ENCODE measurements at regions not wholly inside any gene's neighbourhood (a gene's known extent, or its start where the extent isn't known, plus 50 kb on each side); places are given as distances from the start of the nearest gene placed in this dataset.
"Not testable (repeated sequence)": the region's sequence is repeated elsewhere in the genome, so short reads cannot be mapped to it uniquely, and the experiment has no call there.

DNA sequence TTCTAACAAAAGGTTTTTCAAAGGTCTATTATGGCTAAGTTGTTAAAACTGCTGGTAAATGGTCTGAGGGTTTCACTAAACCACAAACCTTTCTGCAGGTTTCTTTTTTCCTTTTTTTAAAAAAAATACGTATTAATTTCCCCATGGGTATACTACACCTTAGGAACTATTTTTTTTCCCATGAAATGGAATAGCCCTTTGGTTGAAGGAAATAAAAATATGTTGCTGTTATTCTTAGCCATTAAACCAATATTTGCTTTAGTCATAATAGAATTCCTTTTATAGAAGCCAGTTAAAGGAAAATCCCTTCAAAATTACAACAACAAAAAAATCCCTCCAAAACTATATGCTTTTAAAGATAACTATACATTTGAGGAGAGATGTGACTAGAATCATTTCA, 1303.3 kb downstream of the ROBO2 start:
- H3K9ac ChIP-seq (ENCODE audit: low read depth, low read length), result no peak overlapping the region
- H3K4me3 ChIP-seq (ENCODE audit: low read length), result no peak overlapping the region
- no peaks in the 10 kb centered on the region for H3K9me3 ChIP-seq (ENCODE audit: insufficient read depth, low read depth, low read length)
- no peaks in the 10 kb centered on the region for H3K36me3 ChIP-seq (ENCODE audit: insufficient read depth, low read depth, low read length)
- H3K27ac ChIP-seq (ENCODE audit: low read length), result no peak overlapping the region
- peaks cover 41% of the 10 kb centered on the region for H3K4me1 ChIP-seq (ENCODE audit: insufficient read depth, low read length)
- no peaks in the 10 kb centered on the region for H3K27me3 ChIP-seq (ENCODE audit: insufficient read depth, low read length)

DNA sequence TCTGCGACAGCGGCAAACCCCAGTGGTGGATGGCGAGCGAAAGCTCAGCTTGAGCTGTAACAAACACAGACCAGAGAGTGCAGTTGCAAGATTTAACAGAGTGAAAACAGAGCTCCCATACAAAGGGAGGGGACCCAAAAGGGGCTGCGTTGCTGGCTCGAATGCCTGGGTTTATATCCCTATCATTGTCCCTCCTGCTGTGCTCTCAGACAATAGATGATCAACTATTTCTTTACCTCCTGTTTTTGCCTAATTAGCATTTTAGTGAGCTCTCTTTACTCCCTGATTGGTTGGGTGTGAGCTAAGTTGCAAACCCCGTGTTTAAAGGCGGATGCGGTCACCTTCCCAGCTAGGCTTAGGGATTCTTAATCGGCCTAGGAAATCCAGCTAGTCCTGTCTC, 1304.4 kb downstream of the ROBO2 start:
- H3K9me3 ChIP-seq (ENCODE audit: insufficient read depth, low read depth, low read length); H3K36me3 ChIP-seq (ENCODE audit: insufficient read depth, low read depth, low read length); H3K9ac ChIP-seq (ENCODE audit: low read depth, low read length); H3K27ac ChIP-seq (ENCODE audit: low read length); H3K27me3 ChIP-seq (ENCODE audit: insufficient read depth, low read length); H3K4me3 ChIP-seq (ENCODE audit: low read length): not testable (repeated sequence)
- H3K4me1 ChIP-seq (ENCODE audit: insufficient read depth, low read length), result peaks cover 38% of the 10 kb centered on the region

DNA sequence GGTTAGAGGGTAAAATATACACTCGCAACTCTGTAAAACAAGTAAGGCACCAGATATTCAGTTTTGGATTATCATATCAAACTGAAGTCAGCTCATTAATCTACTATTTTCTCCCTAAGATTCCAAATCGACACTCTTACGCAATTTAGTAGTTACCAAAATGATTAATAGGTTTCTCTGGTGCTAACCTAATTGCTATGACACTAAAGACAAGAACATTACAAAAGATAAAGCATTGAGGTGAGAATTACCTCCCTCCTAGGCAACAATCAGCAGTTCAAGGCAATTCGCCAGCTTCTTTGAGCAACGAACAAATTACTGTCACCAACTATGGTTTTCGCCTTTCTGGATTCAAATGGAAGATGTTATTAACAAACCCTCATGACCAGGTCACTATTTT, 1305.0 kb downstream of the ROBO2 start:
- no peaks in the 10 kb centered on the region for H3K36me3 ChIP-seq (ENCODE audit: insufficient read depth, low read depth, low read length)
- H3K4me3 ChIP-seq (ENCODE audit: low read length), result no peak overlapping the region
- H3K9ac ChIP-seq (ENCODE audit: low read depth, low read length), result peak overlapping the region; percentile 0; the same call in 1 of the 2 replicates
- no peaks in the 10 kb centered on the region for H3K27me3 ChIP-seq (ENCODE audit: insufficient read depth, low read length)
- H3K4me1 ChIP-seq (ENCODE audit: insufficient read depth, low read length), result peaks cover 38% of the 10 kb centered on the region
- no peaks in the 10 kb centered on the region for H3K9me3 ChIP-seq (ENCODE audit: insufficient read depth, low read depth, low read length)
- H3K27ac ChIP-seq (ENCODE audit: low read length), result peak overlapping the region; percentile 89

GRCh38 chr3:78347176-78347575, 1307.3 kb downstream of the ROBO2 start:
- Histone ChIP-seq H3K4me1 (ENCODE audit: insufficient read depth, low read length) (peaks cover 33% of the 10 kb centered on the region; the same call in 1 of the 2 replicates), H3K27me3 (ENCODE audit: insufficient read depth, low read length) (no peaks in the 10 kb centered on the region), H3K27ac (ENCODE audit: low read length) (peak overlapping the region; percentile 83), H3K4me3 (ENCODE audit: low read length) (peak overlapping the region; percentile 45; the same call in 1 of the 2 replicates), H3K9me3 (ENCODE audit: insufficient read depth, low read depth, low read length) (no peaks in the 10 kb centered on the region), H3K36me3 (ENCODE audit: insufficient read depth, low read depth, low read length) (no peaks in the 10 kb centered on the region), H3K9ac (ENCODE audit: low read depth, low read length) (peak overlapping the region; percentile 38; the same call in 1 of the 2 replicates)

GRCh38 chr3:78348664-78349063, 1308.8 kb downstream of the ROBO2 start:
- Histone ChIP-seq H3K27ac (ENCODE audit: low read length) (no peak overlapping the region), H3K36me3 (ENCODE audit: insufficient read depth, low read depth, low read length) (no peaks in the 10 kb centered on the region), H3K9ac (ENCODE audit: low read depth, low read length) (no peak overlapping the region), H3K9me3 (ENCODE audit: insufficient read depth, low read depth, low read length) (no peaks in the 10 kb centered on the region), H3K4me3 (ENCODE audit: low read length) (no peak overlapping the region), H3K4me1 (ENCODE audit: insufficient read depth, low read length) (peaks cover 33% of the 10 kb centered on the region; the same call in 1 of the 2 replicates), H3K27me3 (ENCODE audit: insufficient read depth, low read length) (no peaks in the 10 kb centered on the region)

DNA sequence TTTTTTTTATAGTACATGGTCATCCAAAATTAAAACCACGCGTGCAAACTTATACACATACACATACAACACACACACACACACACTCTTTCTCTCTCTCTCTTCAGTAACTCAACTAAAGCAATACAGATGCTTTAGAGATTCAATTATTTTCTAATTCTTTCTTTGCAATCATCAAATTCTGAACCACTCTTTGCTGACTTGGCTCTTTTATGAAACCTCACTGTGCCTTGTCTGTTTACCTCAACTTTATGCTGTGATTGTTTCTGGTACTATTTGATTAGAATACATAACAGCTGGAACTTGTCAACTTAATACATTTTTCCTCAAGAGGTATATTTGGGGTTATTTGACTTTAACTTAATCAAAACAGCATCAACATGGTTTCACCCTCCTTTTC, 1309.7 kb downstream of the ROBO2 start:
- no peak overlapping the region for H3K4me3 ChIP-seq (ENCODE audit: low read length)
- H3K9ac ChIP-seq (ENCODE audit: low read depth, low read length), result no peak overlapping the region
- no peaks in the 10 kb centered on the region for H3K27me3 ChIP-seq (ENCODE audit: insufficient read depth, low read length)
- no peaks in the 10 kb centered on the region for H3K9me3 ChIP-seq (ENCODE audit: insufficient read depth, low read depth, low read length)
- peaks cover 31% of the 10 kb centered on the region; the same call in 1 of the 2 replicates for H3K4me1 ChIP-seq (ENCODE audit: insufficient read depth, low read length)
- H3K27ac ChIP-seq (ENCODE audit: low read length), result no peak overlapping the region
- no peaks in the 10 kb centered on the region for H3K36me3 ChIP-seq (ENCODE audit: insufficient read depth, low read depth, low read length)

GRCh38 chr3:78351334-78351733, 1311.4 kb downstream of the ROBO2 start:
- no peaks in the 10 kb centered on the region for H3K36me3 ChIP-seq (ENCODE audit: insufficient read depth, low read depth, low read length)
- no peaks in the 10 kb centered on the region for H3K27me3 ChIP-seq (ENCODE audit: insufficient read depth, low read length)
- H3K9ac ChIP-seq (ENCODE audit: low read depth, low read length), result no peak overlapping the region
- peaks cover 15% of the 10 kb centered on the region; the same call in 1 of the 2 replicates for H3K4me1 ChIP-seq (ENCODE audit: insufficient read depth, low read length)
- H3K4me3 ChIP-seq (ENCODE audit: low read length), result no peak overlapping the region
- peaks cover 8% of the 10 kb centered on the region; the same call in 1 of the 2 replicates for H3K9me3 ChIP-seq (ENCODE audit: insufficient read depth, low read depth, low read length)
- no peak overlapping the region for H3K27ac ChIP-seq (ENCODE audit: low read length)

DNA sequence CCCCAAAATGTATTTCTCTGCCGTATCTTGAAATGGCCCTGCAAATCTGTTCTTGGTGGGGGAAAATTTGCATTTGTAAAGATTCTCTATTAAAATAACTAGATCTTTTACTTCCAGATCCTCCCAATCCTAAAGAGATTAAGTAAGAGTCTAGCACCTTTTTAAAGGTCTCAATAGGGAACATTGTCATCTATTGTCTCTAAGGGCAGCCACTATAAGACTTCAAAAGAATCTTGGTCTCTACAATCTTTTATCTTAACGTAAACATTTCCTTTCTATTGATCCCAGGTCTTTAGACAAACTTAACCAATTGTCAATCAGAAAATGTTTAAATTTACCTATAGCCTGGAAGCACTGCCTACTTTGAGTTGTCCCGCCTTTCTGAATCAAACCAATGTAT, 1313.3 kb downstream of the ROBO2 start:
- H3K4me1 ChIP-seq (ENCODE audit: insufficient read depth, low read length), result no peaks in the 10 kb centered on the region
- H3K27me3 ChIP-seq (ENCODE audit: insufficient read depth, low read length), result no peaks in the 10 kb centered on the region
- no peak overlapping the region for H3K9ac ChIP-seq (ENCODE audit: low read depth, low read length)
- H3K9me3 ChIP-seq (ENCODE audit: insufficient read depth, low read depth, low read length), result peaks cover 8% of the 10 kb centered on the region; the same call in 1 of the 2 replicates
- no peaks in the 10 kb centered on the region for H3K36me3 ChIP-seq (ENCODE audit: insufficient read depth, low read depth, low read length)
- no peak overlapping the region for H3K27ac ChIP-seq (ENCODE audit: low read length)
- no peak overlapping the region for H3K4me3 ChIP-seq (ENCODE audit: low read length)

DNA sequence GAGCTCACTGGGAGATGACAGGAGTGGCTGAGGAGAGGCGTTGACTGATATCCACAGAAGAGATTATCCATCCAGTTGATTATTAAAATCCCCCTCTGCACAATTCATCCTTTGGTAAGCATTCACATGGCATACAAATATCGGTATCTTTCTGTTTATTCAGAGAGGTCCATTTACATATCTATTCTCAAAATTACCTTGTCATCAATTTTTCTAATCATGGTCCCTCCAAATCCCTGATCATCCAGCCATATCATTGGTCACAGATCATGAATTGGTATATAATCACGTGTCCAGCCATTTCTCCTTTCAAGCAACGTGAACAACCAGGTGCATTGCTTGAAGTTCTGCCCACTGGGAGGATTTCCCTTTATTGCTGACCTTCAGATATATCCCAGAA, 1321.0 kb downstream of the ROBO2 start:
- H3K4me1 ChIP-seq (ENCODE audit: insufficient read depth, low read length), result no peaks in the 10 kb centered on the region
- no peak overlapping the region for H3K4me3 ChIP-seq (ENCODE audit: low read length)
- no peak overlapping the region for H3K27ac ChIP-seq (ENCODE audit: low read length)
- no peaks in the 10 kb centered on the region for H3K27me3 ChIP-seq (ENCODE audit: insufficient read depth, low read length)
- H3K36me3 ChIP-seq (ENCODE audit: insufficient read depth, low read depth, low read length), result no peaks in the 10 kb centered on the region
- H3K9me3 ChIP-seq (ENCODE audit: insufficient read depth, low read depth, low read length), result no peaks in the 10 kb centered on the region
- no peak overlapping the region for H3K9ac ChIP-seq (ENCODE audit: low read depth, low read length)

GRCh38 chr3:78368636-78369345, 1328.9 kb downstream of the ROBO2 start:
- Histone ChIP-seq H3K27ac (ENCODE audit: low read length) (no peak overlapping the region), H3K27me3 (ENCODE audit: insufficient read depth, low read length) (no peaks in the 10 kb centered on the region), H3K4me3 (ENCODE audit: low read length) (no peak overlapping the region)

GRCh38 chr3:78390221-78390620, 1350.3 kb downstream of the ROBO2 start:
- Histone ChIP-seq H3K27me3 (ENCODE audit: insufficient read depth, low read length) (no peaks in the 10 kb centered on the region), H3K27ac (ENCODE audit: low read length) (no peak overlapping the region), H3K9me3 (ENCODE audit: insufficient read depth, low read depth, low read length) (peaks cover 32% of the 10 kb centered on the region), H3K4me3 (ENCODE audit: low read length) (no peak overlapping the region; the same call in 1 of the 2 replicates), H3K9ac (ENCODE audit: low read depth, low read length) (no peak overlapping the region), H3K4me1 (ENCODE audit: insufficient read depth, low read length) (no peaks in the 10 kb centered on the region), H3K36me3 (ENCODE audit: insufficient read depth, low read depth, low read length) (no peaks in the 10 kb centered on the region)

More at GRCh38 chr3:78368636-78369345, 1328.9 kb downstream of the ROBO2 start:
- H3K36me3 ChIP-seq (ENCODE audit: insufficient read depth, low read depth, low read length), result no peaks in the 10 kb centered on the region
- H3K4me1 ChIP-seq (ENCODE audit: insufficient read depth, low read length), result no peaks in the 10 kb centered on the region
- no peak overlapping the region for H3K9ac ChIP-seq (ENCODE audit: low read depth, low read length)
- H3K9me3 ChIP-seq (ENCODE audit: insufficient read depth, low read depth, low read length), result no peaks in the 10 kb centered on the region

DNA sequence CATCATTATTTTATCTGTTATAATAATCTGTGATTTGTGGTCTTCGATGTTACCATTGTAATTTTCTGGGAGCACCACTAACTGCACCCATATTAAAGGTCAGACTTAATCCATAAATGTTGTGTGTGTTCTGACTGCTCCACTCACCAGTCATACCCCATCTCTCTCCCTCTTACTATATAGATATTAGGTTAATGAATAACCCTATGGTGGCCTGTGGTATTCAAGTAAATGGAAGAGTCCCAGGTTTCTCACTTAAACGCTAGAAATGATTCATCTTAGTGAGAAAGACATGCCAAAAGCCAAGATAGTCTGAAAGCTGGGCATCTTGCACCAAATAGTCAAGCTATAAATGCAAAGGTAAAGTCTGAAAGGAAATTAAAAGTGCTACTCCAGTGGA, 1358.5 kb downstream of the ROBO2 start:
- no peaks in the 10 kb centered on the region for H3K27me3 ChIP-seq (ENCODE audit: insufficient read depth, low read length)
- H3K27ac ChIP-seq (ENCODE audit: low read length), result no peak overlapping the region
- no peak overlapping the region for H3K4me3 ChIP-seq (ENCODE audit: low read length)
- H3K9ac ChIP-seq (ENCODE audit: low read depth, low read length), result no peak overlapping the region
- no peaks in the 10 kb centered on the region for H3K36me3 ChIP-seq (ENCODE audit: insufficient read depth, low read depth, low read length)
- H3K9me3 ChIP-seq (ENCODE audit: insufficient read depth, low read depth, low read length), result no peaks in the 10 kb centered on the region
- no peaks in the 10 kb centered on the region for H3K4me1 ChIP-seq (ENCODE audit: insufficient read depth, low read length)

All from iPS-20b (cell line).